CD4-positive, alpha-beta T cell (primary cell): ENCODE measurements at regions not wholly inside any gene's neighbourhood (a gene's known extent, or its start where the extent isn't known, plus 50 kb on each side); places are given as distances from the start of the nearest gene placed in this dataset.

Experiments used
- ATAC-seq: fragments of 200-7000 bp; cut with Tn5 transposase; one replicate; pipeline ENCODE4 v1.10.0; 2022; ENCODE audit warnings: mild to moderate bottlenecking; ENCODE audit not compliant: poor library complexity
- CTCF ChIA-PET: fragments of 350-600 bp; sonication (Branson Sonifier 250); formaldehyde crosslinking; loops from one replicate; lab custom pipeline; 2021; ENCODE audit warnings: antibody characterized with exemption, inconsistent platforms; lab: Charles Lee
- POLR2A ChIA-PET: fragments of 350-600 bp; sonication (Branson Sonifier 250); formaldehyde crosslinking; loops from one replicate; lab custom pipeline; 2021; ENCODE audit warnings: antibody characterized with exemption, inconsistent platforms; lab: Charles Lee
- DNase-seq, 14 experiments: peaks; one replicate each; pipeline ENCODE4 v3.0.0-alpha.2; 2013 to 2020; ENCODE audit warnings: mixed read lengths in 2 of 14
- H3K27ac ChIP-seq, 2 donors: one replicate each; pipeline versions ENCODE4 v1.5.1 to v1.7.0; 2013; ENCODE audit warnings: low read length in 2 of 2, low read depth in 1 of 2, mild to moderate bottlenecking in 1 of 2
- H3K27me3 ChIP-seq, 2 experiments: 1 replicate in 1 of 2; 2 replicates in 1 of 2; pipeline versions ENCODE4 v1.6.1 to v1.7.0; 2013; ENCODE audit warnings: low read length in 2 of 2, control low read depth in 1 of 2, mild to moderate bottlenecking in 1 of 2, moderate library complexity in 1 of 2; ENCODE audit not compliant: insufficient read depth in 2 of 2, control insufficient read depth in 1 of 2
- H3K36me3 ChIP-seq: one replicate; pipeline ENCODE4 v1.6.1; 2013; ENCODE audit warnings: low read length, control low read depth; ENCODE audit not compliant: insufficient read depth
- H3K4me1 ChIP-seq: one replicate; pipeline ENCODE4 v1.6.1; 2013; ENCODE audit warnings: low read length, control low read depth; ENCODE audit not compliant: insufficient read depth
- H3K4me3 ChIP-seq: one replicate; pipeline ENCODE4 v1.5.1; 2013; ENCODE audit warnings: mild to moderate bottlenecking, low read length, moderate library complexity
- H3K9me3 ChIP-seq, 2 experiments: 1 replicate in 1 of 2; 2 replicates in 1 of 2; pipeline versions ENCODE4 v1.6.1 to v1.7.0; 2013; ENCODE audit warnings: low read length in 2 of 2, mild to moderate bottlenecking in 2 of 2, control low read depth in 1 of 2, moderate library complexity in 1 of 2; ENCODE audit not compliant: control insufficient read depth in 1 of 2, insufficient read depth in 1 of 2
- H3K27ac Mint-ChIP-seq: one replicate; pipeline ENCODE4 v1.8.0; 2020; ENCODE audit warnings: mixed read lengths
- H3K27me3 Mint-ChIP-seq: one replicate; pipeline ENCODE4 v1.8.0; 2021; ENCODE audit warnings: mixed read lengths
- H3K36me3 Mint-ChIP-seq: one replicate; pipeline ENCODE4 v1.8.0; 2021; ENCODE audit warnings: low read depth, mixed read lengths
- H3K4me1 Mint-ChIP-seq: one replicate; pipeline ENCODE4 v1.8.0; 2021; ENCODE audit warnings: low read depth, mixed read lengths
- H3K4me3 Mint-ChIP-seq: one replicate; pipeline ENCODE4 v1.8.0; 2020; ENCODE audit warnings: mild to moderate bottlenecking, mixed read lengths
- H3K9me3 Mint-ChIP-seq: one replicate; pipeline ENCODE4 v1.8.0; 2020; ENCODE audit warnings: mixed read lengths
- intact Hi-C, 2 experiments: fragments of 100-400 bp; cut with DNase I in 1 of 2; cut with micrococcal nuclease in 1 of 2; formaldehyde crosslinking; loops; one replicate each; pipeline versions ENCODE4 v1.15.1 to v1.9.0; 2023 to 2025; cut with DNase I, micrococcal nuclease
- TF ChIP-seq, protein P1 (sequence below): fragments of 200-600 bp; IDR thresholded peaks from one replicate; pipeline ENCODE4 v1.8.0; 2022; ENCODE audit warnings: antibody characterized with exemption, mild to moderate bottlenecking

DNA sequence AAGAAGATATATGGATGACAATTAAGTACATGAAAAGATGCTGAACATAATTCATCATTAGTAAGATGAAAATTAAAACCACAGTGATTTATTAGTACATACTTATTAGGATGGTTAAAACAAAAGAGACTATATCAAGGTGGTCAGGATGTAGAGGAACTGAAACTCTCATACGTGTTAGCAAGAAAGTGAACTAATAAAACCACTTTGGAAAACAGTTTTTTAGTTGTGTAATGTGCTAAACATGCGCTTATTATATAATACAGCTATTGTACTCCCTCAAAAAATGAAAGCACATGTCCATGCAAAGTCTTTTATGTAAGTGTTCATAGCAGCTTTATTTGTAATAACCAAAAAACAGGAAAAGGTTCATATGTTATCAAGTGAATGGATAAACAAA, 89.9 kb upstream of the KCTD8 start:
- no peak for DNase-seq

DNA sequence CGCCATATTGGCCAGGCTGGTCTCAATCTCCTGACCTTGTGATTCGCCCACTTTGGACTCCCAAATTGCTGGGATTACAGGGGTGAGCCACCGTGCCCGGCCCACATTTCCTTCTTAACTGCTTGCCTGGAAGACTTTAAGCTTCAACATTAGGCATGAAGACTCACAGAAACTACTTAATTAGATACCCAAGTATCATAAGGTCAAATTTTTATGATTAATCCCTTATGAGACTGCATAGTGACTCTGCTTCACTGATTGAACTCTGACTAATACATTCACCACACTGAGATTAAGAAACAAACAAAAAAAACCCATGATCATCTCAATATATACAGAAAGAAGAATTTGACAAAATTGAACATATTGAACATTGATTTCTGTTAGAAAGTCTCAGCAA, 87.4 kb upstream of the KCTD8 start:
- intact Hi-C loops, result no loop called here
- CTCF ChIA-PET, result interaction anchor here (0.6 kb wide), 1 partner anchor 176 kb away, joined by 3 read pairs; no protein-coding TSS in a partner anchor
- Mint-ChIP-seq H3K36me3 (no peaks in the 10 kb centered on the region), H3K9me3 (no peaks in the 10 kb centered on the region), H3K4me3 (no peak overlapping the region), H3K27me3 (no peaks in the 10 kb centered on the region), H3K4me1 (no peaks in the 10 kb centered on the region), H3K27ac (no peak overlapping the region)
- POLR2A ChIA-PET, result no interaction called here
- H3K27me3 ChIP-seq, result no peaks in the 10 kb centered on the region
- H3K4me1 ChIP-seq, result no peaks in the 10 kb centered on the region
- DNase-seq (no peak), ATAC-seq (no peak)
- H3K4me3 ChIP-seq, result no peak overlapping the region
- no peak overlapping the region for H3K27ac ChIP-seq
- no peaks in the 10 kb centered on the region for H3K36me3 ChIP-seq
- TF ChIP-seq, protein P1, sequence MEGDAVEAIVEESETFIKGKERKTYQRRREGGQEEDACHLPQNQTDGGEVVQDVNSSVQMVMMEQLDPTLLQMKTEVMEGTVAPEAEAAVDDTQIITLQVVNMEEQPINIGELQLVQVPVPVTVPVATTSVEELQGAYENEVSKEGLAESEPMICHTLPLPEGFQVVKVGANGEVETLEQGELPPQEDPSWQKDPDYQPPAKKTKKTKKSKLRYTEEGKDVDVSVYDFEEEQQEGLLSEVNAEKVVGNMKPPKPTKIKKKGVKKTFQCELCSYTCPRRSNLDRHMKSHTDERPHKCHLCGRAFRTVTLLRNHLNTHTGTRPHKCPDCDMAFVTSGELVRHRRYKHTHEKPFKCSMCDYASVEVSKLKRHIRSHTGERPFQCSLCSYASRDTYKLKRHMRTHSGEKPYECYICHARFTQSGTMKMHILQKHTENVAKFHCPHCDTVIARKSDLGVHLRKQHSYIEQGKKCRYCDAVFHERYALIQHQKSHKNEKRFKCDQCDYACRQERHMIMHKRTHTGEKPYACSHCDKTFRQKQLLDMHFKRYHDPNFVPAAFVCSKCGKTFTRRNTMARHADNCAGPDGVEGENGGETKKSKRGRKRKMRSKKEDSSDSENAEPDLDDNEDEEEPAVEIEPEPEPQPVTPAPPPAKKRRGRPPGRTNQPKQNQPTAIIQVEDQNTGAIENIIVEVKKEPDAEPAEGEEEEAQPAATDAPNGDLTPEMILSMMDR, result no peak
- no peaks in the 10 kb centered on the region for H3K9me3 ChIP-seq

More for the DNA sequence above, 89.9 kb upstream of the KCTD8 start:
- intact Hi-C loops, result no loop called here
- H3K4me1 ChIP-seq, result no peaks in the 10 kb centered on the region
- Mint-ChIP-seq H3K27ac (no peak overlapping the region), H3K4me3 (no peak overlapping the region), H3K4me1 (no peaks in the 10 kb centered on the region), H3K9me3 (no peaks in the 10 kb centered on the region), H3K36me3 (no peaks in the 10 kb centered on the region), H3K27me3 (no peaks in the 10 kb centered on the region)
- H3K27ac ChIP-seq, result no peak overlapping the region
- H3K27me3 ChIP-seq, result no peaks in the 10 kb centered on the region
- H3K36me3 ChIP-seq, result no peaks in the 10 kb centered on the region
- TF ChIP-seq, protein P1, result no peak
- no peak for ATAC-seq
- H3K9me3 ChIP-seq, result no peaks in the 10 kb centered on the region
- ChIA-PET CTCF (no interaction called here), POLR2A (no interaction called here)
- no peak overlapping the region for H3K4me3 ChIP-seq

DNA sequence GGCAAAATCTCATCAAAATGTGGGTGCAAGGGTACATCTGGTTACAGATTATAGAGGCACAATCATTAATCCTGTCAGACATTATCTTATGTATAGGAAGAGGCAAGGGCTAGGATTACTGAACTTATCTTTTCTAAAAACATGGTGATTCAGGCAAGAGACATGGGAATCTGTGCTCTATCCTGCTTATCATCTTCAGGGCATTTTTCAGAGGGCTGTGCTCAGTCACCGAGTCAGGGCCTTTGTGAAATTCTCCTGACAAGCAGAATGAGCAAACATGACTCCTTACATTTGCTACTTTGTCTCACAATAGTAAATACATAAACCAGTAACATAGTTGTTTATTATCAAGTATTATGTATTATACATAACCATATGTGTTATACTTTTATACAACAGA, 84.2 kb upstream of the KCTD8 start:
- CTCF ChIA-PET, result no interaction called here
- H3K27me3 Mint-ChIP-seq, result no peaks in the 10 kb centered on the region
- H3K36me3 ChIP-seq, result no peaks in the 10 kb centered on the region
- no peaks in the 10 kb centered on the region for H3K9me3 Mint-ChIP-seq
- POLR2A ChIA-PET, result no interaction called here
- H3K36me3 Mint-ChIP-seq, result no peaks in the 10 kb centered on the region
- no peak overlapping the region for H3K27ac ChIP-seq
- no peak overlapping the region for H3K4me3 Mint-ChIP-seq
- no peaks in the 10 kb centered on the region for H3K9me3 ChIP-seq
- no peaks in the 10 kb centered on the region for H3K4me1 ChIP-seq
- intact Hi-C loops, result no loop called here
- ATAC-seq (no peak), DNase-seq (no peak)
- TF ChIP-seq, protein P1, result no peak
- no peak overlapping the region for H3K4me3 ChIP-seq
- no peaks in the 10 kb centered on the region for H3K27me3 ChIP-seq
- no peaks in the 10 kb centered on the region for H3K4me1 Mint-ChIP-seq
- no peak overlapping the region for H3K27ac Mint-ChIP-seq
